Epithelial cell of prostate (primary cell): ENCODE measurements at regions not wholly inside any gene's neighbourhood (a gene's known extent, or its start where the extent isn't known, plus 50 kb on each side); places are given as distances from the start of the nearest gene placed in this dataset.

ENCODE experiments used
- DNase-seq: peaks from one replicate; pipeline ENCODE4 v3.0.0-alpha.2; 2011; ENCODE audit warnings: low read depth, low spot score
- H3K27ac ChIP-seq: fragments of 450-650 bp; 2 replicates; pipeline ENCODE4 v1.5.1; 2017; ENCODE audit warnings: mild to moderate bottlenecking

DNA sequence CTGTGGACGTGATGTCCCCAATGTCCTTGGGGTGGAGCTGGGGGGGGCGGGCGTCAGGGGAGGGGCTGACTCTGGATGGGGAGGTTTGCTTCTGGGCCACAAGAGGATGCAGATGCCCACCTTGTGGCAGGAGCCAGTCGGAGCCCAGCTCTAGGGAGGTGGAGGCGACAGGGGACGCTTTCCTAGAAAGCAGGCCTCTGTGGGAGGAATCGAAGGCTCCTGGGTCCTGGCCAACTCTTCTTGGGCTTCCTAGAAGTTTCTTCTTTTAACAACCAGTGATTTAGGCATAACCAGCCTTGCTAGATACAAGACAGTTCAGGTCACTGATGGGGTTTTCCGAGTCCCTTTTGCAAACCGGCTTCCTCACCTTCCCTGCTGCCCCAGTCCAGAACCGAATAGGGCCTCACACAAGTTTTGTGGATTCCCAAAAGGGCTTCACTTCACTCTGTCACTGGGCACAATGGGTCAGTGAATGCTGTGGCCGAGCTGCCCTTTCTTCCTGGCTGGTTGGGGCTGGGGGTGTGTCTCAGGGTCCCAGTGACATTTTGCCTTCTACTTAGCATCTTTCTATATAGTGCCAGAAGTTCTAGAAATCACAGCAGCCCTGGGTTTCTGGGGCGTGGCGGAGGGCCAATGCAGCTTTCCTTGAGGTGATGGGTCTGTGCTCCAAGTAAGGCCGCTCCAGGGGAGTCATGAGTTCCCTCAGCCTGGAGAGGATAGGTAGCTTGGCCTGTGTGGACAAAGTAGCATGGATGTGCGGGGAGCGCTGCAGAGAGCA, 78.4 kb upstream of the FOXP4 start:
- H3K27ac ChIP-seq = no peak overlapping the region
- DNase-seq = no peak

DNA sequence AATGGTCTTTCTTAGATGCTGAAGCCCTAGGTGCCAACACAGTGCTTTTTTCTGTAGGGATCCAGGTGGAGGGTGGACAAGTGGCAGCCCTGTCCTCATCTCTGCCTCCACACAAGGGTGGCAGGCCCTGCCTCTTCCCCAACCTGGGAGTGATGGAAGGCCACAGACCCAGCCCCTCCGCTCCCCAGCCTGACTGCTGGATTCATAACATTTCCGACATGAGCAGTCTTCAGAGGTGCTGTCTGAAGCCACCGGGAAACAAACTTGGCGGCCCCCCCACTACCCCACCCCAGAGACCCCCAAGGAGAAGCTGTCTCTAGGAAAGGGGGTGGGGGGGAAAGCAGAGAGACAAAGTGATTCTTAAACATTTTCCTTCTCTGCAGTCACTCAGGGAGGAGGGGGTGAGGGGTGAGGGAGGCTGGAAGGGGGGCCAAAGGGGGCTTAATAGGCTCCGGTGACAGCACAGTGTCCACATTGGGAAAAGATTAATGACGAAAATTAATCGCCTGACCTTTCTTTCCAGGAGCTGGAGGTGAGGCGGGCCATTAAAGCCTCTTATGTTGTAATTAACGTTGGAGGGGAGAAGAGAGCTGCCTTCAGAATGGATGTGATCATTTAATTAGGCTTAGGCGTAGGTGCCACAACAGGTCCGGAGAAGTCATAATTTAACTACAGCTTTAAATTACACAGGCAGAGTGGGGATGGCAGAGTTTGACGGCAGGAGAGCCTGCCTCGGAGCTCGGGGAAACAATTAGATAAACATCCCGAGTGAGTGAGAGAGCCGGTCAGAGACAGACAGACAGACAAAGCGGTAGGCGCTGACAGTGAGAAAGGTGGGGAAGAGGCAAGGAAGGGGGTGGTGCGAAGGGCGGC, 76.8 kb upstream of the FOXP4 start:
- DNase-seq = no peak
- no peak overlapping the region for H3K27ac ChIP-seq

- no peak for DNase-seq
Observed at GRCh38 chr6:41470029-41470330, 76.2 kb upstream of the FOXP4 start.

DNA sequence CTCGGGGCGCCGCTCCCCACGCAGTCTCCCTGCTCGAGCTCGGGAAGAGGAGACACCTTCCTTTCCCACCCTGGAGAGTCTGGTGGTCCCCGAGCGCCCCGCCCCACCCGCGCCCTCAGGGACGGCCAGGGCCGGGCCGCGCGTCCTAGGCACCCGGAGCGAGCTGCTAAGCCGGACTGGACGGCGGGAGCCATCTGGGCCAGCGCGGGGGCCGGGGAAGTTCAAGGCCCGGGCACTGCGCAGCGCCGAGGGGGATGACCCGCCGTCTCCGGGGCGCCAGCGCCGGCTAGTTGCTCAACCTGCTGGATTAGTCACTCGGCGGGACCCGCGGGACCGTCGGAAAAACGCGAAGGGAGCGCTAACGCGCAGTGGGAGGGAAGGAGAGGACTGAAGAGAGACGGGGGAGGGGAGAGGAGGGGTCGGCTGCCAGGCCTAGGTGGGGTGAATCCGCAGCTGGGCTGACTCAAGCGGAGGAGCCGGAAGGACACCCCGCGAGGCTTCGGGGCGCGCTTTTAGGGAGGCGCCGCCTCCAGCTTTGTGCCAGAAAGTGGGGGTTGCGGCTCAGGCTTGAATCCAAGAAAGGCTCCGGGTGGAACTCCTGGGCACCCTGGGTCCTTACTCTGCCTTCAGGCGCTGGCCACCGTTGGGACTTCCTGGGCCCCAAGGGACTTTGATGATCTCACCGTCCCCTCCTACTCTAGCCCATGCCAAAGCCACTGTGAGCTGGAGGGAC, 75.7 kb upstream of the FOXP4 start:
- H3K27ac ChIP-seq = no peak overlapping the region
- DNase-seq = no peak

More at GRCh38 chr6:41470029-41470330, 76.2 kb upstream of the FOXP4 start:
- no peak overlapping the region for H3K27ac ChIP-seq

- DNase-seq = no peak
- H3K27ac ChIP-seq = no peak overlapping the region
Observed at GRCh38 chr6:41471064-41471895, 74.9 kb upstream of the FOXP4 start.

DNA sequence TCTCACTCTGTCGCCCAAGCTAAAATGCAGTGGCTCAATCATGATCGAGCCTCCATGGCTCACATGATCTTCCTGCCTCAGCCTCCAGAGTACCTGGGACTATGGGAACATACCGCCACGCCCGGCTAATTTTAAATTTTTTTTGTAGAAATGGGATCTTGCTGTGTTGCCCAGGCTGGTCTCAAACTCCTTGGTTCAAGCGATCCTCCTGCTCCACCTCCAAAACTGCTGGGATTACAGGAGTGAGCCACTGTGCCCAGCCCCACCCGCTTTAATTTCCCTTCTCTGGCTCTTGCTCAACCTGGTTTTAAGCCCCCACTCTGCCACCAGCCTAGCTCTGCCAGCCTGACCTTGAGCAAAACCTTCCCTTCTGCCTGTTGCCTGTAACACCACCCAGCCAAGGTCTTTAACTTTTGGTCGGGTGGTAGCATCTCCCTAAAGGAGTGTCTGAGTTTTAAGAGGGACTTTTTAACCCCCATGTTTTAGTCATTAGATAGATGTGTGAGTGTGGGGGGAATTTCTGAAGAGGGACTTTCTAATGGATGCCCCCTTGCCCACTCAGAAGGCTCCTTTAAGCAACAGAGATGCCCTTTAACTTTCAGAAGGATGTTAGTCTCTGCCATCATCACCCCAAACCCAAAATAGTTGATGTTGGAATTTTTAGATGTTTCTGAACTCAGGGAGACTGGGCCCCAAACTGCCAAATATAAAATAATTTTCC, 71.8 kb upstream of the FOXP4 start:
- no peak overlapping the region for H3K27ac ChIP-seq
- DNase-seq = no peak

GRCh38 chr6:41475164-41475563, 71.0 kb upstream of the FOXP4 start:
- no peak for DNase-seq
- no peak overlapping the region for H3K27ac ChIP-seq

DNA sequence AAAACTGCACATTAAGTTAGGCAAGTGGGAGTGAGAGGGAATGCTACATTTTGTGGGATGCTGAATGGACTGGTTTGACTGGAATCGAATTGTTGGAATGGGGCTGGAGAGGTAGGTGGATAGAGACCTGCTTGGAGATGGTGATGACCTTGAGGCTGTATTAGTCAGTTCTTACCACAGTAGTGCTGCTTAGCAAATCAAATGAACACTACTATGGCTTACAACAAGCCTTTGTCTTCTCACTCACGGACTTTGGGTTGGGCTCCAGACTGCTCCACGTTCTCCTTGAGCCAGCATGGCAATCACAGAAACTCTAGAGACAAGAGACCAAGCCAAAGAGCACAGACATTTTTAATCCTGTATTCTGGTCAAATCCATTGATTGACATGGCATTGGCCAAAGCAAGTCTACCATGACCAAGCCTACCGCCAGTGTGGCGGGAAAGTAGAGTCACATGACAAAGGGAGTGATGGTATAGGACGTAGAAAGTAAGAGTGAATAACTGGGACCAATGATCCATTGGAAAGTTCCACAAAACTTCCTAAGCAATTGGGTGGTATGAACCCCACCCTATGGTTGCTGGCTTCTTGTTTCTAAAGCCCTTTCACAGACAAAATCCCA, 70.3 kb upstream of the FOXP4 start:
- no peak overlapping the region for H3K27ac ChIP-seq
- DNase-seq = no peak

DNA sequence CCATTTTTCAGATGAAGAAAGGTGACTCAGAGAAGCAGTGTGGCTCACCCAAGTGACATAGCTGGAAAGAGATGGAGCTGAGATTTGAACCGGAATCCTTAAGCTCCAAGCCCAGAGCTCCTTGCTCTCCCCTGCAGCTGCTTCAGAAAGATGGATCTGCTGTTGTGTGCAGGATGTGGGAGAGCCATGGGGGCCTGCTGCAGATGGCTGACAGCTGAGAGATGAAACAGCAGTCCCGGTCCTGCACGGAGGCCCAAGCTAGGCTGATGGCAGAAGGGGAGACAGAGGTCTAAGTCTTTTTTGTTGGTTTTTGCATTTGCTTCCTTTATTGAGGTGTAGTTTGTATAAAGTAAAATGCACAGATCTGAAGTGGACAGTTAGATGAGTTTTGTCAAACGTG, 69.8 kb upstream of the FOXP4 start:
- H3K27ac ChIP-seq = no peak overlapping the region
- no peak for DNase-seq

DNA sequence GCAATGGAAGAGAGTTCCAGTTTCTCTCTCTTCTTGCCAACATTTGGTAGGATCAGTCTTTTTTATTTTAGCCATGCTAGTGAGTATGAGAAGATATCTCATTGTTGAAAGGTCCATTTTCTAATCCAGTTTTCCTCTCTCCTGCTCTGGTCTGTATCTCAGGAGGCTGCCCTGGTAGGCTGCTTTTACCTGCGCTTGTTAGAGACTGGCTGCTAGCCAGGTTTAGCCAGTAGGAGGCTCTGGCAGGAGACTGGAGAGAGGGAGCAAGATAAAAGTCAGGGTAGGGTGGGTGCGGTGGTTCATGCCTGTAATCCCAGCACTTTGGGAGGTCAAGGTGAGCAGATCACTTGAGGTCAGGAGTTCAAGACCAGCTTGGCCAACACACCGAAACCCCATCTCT, 68.6 kb upstream of the FOXP4 start:
- H3K27ac ChIP-seq = no peak overlapping the region
- DNase-seq = no peak

DNA sequence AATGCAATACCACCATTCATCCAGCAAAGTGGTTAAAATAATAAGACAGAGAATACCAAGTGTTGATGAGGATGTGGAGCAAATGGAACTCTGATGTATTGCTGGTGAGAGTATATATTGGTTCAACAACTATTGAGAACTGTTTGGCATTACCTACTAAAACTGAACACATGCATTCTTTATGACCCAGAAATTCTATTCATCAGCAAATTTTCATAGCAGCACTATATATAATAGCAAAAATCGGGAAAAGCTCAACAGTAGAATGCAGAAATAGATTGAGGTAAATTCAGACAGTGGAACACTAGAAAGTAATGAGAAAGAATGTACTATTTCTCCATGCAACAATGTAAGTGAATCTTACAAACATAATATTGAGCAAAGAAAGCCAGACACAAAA, 62.2 kb upstream of the FOXP4 start:
- no peak overlapping the region for H3K27ac ChIP-seq
- no peak for DNase-seq

GRCh38 chr6:41487860-41488432, 58.2 kb upstream of the FOXP4 start:
- DNase-seq = no peak
- no peak overlapping the region for H3K27ac ChIP-seq

- no peak overlapping the region for H3K27ac ChIP-seq
- no peak for DNase-seq
Observed at GRCh38 chr6:41488433-41489119, 57.6 kb upstream of the FOXP4 start.

GRCh38 chr6:41489120-41489851, 56.9 kb upstream of the FOXP4 start:
- no peak for DNase-seq
- no peak overlapping the region for H3K27ac ChIP-seq

DNA sequence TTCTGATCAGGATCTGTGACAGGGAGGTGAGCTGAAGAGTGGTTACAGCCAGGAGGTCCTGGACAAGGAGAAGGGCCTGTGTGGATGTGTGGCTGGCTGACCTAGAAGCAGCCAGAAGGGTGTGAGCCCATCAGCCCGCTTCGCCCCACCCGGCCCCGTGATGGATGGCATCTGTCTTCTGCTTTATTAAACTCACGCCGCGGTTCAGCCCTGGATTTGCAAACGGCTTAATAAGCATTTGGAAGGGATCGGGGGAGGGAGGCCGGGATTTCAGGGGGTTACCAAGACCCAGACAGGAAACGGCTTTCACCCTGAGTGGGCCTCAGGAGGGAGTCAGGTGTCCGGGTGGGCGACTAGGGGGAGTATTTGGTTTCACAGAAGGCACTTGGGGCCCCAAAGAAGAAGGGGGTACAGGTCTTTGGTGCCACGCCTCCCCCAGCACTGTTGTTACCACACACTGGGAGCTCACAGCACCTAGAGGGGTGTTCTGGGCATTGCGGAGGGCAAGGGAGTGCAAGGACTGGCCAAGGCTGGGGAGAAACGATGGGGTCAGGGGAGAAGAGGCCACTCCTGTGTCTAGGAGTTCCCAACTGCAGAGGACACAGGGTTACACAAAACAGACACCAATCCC, 53.8 kb upstream of the FOXP4 start:
- no peak overlapping the region for H3K27ac ChIP-seq
- DNase-seq = no peak

DNA sequence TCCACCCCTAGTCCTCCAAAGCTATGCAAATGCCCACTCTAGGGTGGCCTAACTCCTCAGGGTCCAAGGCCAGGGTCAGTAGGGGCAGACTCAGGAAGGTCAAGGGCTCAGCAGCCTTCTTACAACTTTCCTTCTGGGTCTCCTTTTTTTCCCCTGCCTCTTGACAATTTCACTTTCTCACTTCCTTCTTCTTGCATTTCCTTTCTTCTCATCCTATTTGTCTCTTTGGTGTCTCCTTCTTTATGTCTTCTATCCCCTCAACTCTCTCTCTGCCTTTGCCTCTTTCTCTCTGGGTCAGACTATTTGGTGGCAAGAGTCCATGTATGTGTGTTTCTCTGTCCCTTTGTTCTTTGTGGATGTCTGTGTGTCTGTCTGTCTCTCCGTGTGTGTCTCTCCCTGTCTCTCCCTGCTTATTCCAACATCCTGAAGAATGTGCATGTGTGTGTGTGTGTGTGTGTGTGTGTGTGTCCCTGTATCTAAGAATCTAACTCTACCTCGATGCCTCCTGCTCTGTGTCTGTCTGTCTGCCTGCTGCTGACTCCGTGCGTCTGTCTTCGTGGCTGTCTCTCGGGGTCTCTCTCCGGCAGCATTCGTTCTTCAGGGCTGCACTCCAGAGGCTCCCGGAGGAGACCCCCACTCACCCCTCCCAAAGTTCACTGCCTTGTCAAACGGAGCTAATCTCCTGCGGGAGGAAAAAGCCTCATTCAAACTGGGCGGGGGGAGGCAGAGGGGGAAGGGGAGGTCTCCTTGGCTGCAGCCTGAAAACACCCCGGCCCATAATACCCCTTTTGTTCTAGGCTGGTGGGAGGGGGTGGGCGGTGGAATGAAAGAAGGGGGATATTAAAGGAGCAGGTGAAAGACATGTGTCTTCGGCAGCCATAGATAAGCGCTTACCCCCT, 51.7 kb upstream of the FOXP4 start:
- H3K27ac ChIP-seq = no peak overlapping the region

More for the DNA sequence above, 51.7 kb upstream of the FOXP4 start:
- no peak for DNase-seq
